ENCODE measurements at regions not wholly inside any gene's neighbourhood (a gene's known extent, or its start where the extent isn't known, plus 50 kb on each side); places are given as distances from the start of the nearest gene placed in this dataset.

DNA sequence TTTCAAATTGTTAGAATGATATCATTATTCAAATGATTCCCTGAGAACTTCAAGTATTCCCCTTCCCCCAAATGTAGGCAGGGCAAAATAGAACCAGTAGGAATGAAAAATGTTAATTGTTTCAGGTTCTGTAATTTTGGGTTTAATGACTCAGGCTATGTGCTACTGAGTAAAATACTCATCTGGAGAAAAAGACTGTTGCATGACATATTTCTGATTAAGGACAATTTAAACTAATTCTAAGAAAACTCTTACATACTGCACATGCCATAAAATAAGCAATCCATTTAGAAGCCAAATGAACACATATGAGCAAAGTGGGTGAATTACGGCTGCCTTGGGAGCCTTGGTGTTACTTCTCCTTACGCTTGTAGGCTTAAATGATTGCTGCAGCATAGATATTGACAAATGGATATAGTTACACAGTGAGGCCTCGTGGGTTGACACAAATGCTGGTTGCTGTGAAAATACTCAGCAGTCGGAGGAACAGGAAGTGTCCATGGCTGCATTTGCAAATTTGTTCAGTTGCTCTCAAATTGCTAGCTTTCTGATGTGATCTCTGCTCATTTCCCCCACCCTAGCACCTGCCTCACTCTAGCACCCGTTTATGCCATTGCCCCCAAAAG is 174.9 kb upstream of the DMAC1 start:
- TF ChIP-seq POLR2A (IDR thresholded peaks at IDR 0.05; ENCODE audit: insufficient read depth in 1 of 2, low read depth in 2 of 2, low read length in 2 of 2) (no peak), MTA1 (CRISPR knock-in tag; IDR thresholded peaks at IDR 0.05; ENCODE audit: borderline replicate concordance) (no peak), SIN3B (IDR thresholded peaks at IDR 0.05; ENCODE audit: low read length) (no peak)
- TF ChIP-seq, protein P1, sequence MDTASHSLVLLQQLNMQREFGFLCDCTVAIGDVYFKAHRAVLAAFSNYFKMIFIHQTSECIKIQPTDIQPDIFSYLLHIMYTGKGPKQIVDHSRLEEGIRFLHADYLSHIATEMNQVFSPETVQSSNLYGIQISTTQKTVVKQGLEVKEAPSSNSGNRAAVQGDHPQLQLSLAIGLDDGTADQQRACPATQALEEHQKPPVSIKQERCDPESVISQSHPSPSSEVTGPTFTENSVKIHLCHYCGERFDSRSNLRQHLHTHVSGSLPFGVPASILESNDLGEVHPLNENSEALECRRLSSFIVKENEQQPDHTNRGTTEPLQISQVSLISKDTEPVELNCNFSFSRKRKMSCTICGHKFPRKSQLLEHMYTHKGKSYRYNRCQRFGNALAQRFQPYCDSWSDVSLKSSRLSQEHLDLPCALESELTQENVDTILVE (CRISPR knock-in tag; IDR thresholded peaks at IDR 0.05), result no peak
